Suprapubic skin (tissue), 3 donors: ENCODE measurements at regions not wholly inside any gene's neighbourhood (a gene's known extent, or its start where the extent isn't known, plus 50 kb on each side); places are given as distances from the start of the nearest gene placed in this dataset.

Experiments used
- CTCF ChIP-seq, 2 donors: fragments of 200-600 bp in 1 of 2; fragments of 450-650 bp in 1 of 2; sonication (generic) in 1 of 2; IDR thresholded peaks; one replicate each; pipeline ENCODE4 v1.5.1; 2016 to 2019; ENCODE audit warnings: antibody characterized with exemption in 2 of 2, mild to moderate bottlenecking in 1 of 2, moderate library complexity in 1 of 2
- POLR2A ChIP-seq, 2 donors: fragments of 450-650 bp; IDR thresholded peaks; one replicate each; pipeline ENCODE4 v1.6.1; 2017; ENCODE audit warnings: antibody characterized with exemption in 2 of 2, mild to moderate bottlenecking in 2 of 2, moderate library complexity in 2 of 2

GRCh38 chr15:100778831-100779288, 100.8 kb upstream of the ALDH1A3 start:
- TF ChIP-seq CTCF (IDR thresholded peaks at IDR 0.05) (no peak), POLR2A (IDR thresholded peaks at IDR 0.05) (no peak)
